ENCODE measurements at regions not wholly inside any gene's neighbourhood (a gene's known extent, or its start where the extent isn't known, plus 50 kb on each side); places are given as distances from the start of the nearest gene placed in this dataset.
"Not testable (repeated sequence)": the region's sequence is repeated elsewhere in the genome, so short reads cannot be mapped to it uniquely, and the experiment has no call there.

DNA sequence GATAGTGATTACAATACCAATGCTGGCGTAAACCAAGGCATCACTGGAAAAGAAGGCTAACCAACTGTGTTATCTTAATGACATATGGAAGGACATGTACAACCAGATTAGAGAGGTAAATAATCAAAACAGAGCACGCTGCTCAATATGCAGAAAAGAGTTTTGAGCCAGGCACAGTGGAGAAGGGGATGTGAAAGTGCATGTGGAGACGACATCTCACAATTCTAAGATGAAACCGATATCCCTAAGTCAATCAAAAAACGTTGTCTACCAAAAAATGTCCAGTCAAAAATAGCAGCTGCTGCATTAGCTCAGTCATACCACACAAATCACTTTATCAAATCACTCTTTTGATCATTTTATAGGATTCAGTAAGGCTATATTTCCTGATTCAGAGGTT, 116.3 kb upstream of the OLIG2 start:
- Histone ChIP-seq H3K27me3 (ENCODE audit: insufficient read depth, low read length) (no peaks in the 10 kb centered on the region), H3K4me3 (ENCODE audit: low read length) (no peak overlapping the region), H3K9me3 (ENCODE audit: low read depth, low read length) (no peaks in the 10 kb centered on the region), H3K4me1 (ENCODE audit: insufficient read depth, low read length) (peaks cover 3% of the 10 kb centered on the region)

DNA sequence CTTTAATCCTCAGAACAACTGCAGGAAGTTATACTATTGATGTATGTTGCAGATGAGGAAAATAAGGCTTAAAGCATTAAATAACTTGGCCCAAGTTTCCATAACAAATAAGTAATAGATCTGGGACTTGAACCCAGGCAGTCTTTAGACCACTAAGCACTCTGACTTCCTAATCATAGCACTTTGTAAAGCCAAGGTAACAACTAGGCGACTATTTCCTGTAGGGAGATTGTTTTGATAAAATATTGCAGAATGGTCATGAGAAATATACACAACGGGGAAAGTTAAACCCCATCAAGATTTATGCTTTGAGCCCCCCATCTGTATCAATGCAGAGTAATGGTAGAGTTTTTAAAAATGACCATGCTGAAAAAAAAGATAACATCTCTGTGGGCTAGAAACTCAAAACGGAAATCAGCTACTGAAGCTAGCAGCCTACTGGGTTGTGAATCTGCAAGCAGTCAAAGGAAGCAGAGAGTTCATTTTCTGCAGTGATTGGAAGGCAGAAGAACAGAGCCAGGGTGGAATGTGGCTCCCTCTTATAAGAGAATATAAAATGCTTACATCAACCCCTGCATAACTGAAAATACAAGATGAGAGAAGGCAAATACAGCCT, 111.2 kb upstream of the OLIG2 start:
- H3K4me1 ChIP-seq (ENCODE audit: insufficient read depth, low read length): peaks cover 6% of the 10 kb centered on the region
- no peak overlapping the region for H3K4me3 ChIP-seq (ENCODE audit: low read length)
- H3K27me3 ChIP-seq (ENCODE audit: insufficient read depth, low read length): no peaks in the 10 kb centered on the region
- no peaks in the 10 kb centered on the region for H3K9me3 ChIP-seq (ENCODE audit: low read depth, low read length)

DNA sequence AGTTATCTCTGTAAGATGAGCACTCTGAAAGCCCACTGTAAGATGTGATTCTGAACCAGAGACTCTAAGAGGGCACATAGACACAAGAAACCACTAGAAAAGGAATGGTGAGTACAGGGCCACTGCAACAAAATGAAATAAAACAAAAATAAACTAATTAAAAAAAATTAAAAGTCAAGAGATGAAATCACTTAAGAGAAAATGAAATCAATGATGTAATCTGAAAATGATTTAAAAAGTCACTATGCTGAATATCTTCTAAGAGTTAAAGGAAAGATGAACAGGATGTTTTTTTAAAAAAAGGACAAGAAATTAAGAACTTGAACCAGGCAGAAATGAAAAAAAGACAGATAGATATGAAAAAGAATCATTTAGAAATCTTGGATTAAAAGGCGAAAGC, 110.6 kb upstream of the OLIG2 start:
- no peaks in the 10 kb centered on the region for H3K27me3 ChIP-seq (ENCODE audit: insufficient read depth, low read length)
- H3K4me3 ChIP-seq (ENCODE audit: low read length): no peak overlapping the region
- H3K4me1 ChIP-seq (ENCODE audit: insufficient read depth, low read length): peaks cover 6% of the 10 kb centered on the region
- no peaks in the 10 kb centered on the region for H3K9me3 ChIP-seq (ENCODE audit: low read depth, low read length)

- H3K4me1 ChIP-seq (ENCODE audit: insufficient read depth, low read length): peaks cover 6% of the 10 kb centered on the region
- H3K9me3 ChIP-seq (ENCODE audit: low read depth, low read length): no peaks in the 10 kb centered on the region
- H3K27me3 ChIP-seq (ENCODE audit: insufficient read depth, low read length): no peaks in the 10 kb centered on the region
- H3K4me3 ChIP-seq (ENCODE audit: low read length): no peak overlapping the region
Observed at GRCh38 chr21:32916088-32916487, 109.6 kb upstream of the OLIG2 start.

GRCh38 chr21:32916522-32917099, 109.1 kb upstream of the OLIG2 start:
- no peaks in the 10 kb centered on the region for H3K27me3 ChIP-seq (ENCODE audit: insufficient read depth, low read length)
- no peaks in the 10 kb centered on the region for H3K9me3 ChIP-seq (ENCODE audit: low read depth, low read length)
- no peak overlapping the region for H3K4me3 ChIP-seq (ENCODE audit: low read length)
- peaks cover 6% of the 10 kb centered on the region for H3K4me1 ChIP-seq (ENCODE audit: insufficient read depth, low read length)

DNA sequence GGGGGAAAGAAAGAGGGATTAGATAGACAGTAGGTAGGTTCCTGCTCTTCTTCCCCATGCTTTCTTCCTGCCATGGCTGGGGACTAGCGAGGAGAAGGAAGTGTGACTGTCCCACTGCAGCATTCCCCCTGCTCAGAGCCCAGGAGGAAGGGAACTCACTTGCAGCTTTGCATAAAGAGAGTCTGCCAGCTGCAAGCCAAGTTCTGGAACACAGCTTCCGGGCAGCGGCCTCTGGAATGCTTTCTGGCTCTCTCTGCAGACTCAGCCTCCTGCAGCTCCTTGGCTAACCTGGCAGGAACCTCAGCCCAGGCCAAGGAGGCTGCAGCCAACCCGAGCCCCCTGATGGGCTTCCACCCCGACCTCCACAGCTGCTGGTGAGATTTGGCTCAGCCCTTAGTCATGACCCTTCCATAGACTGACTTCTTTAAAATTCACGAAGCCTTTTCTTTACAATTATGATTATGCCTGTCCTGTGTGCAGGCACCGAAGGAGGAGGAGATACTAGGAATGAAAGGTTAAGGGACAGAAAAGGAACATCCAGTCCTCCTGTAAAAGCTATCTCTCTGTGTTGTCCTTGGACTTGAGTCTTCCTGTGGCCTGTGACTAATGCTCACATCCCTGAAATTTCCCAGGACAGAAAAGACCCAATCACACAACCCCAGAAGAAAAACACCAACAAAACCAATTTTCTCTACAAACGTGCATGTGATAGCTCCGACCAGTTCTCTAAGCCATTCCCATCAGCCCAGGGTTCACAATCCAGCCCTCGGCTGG, 108.2 kb upstream of the OLIG2 start:
- no peaks in the 10 kb centered on the region for H3K27me3 ChIP-seq (ENCODE audit: insufficient read depth, low read length)
- H3K9me3 ChIP-seq (ENCODE audit: low read depth, low read length): no peaks in the 10 kb centered on the region
- H3K4me3 ChIP-seq (ENCODE audit: low read length): no peak overlapping the region
- H3K4me1 ChIP-seq (ENCODE audit: insufficient read depth, low read length): peaks cover 6% of the 10 kb centered on the region

- H3K9me3 ChIP-seq (ENCODE audit: low read depth, low read length): no peaks in the 10 kb centered on the region
- no peak overlapping the region for H3K4me3 ChIP-seq (ENCODE audit: low read length)
- H3K27me3 ChIP-seq (ENCODE audit: insufficient read depth, low read length): no peaks in the 10 kb centered on the region
- H3K4me1 ChIP-seq (ENCODE audit: insufficient read depth, low read length): peaks cover 6% of the 10 kb centered on the region
Observed at GRCh38 chr21:32918478-32919120, 107.1 kb upstream of the OLIG2 start.

- H3K9me3 ChIP-seq (ENCODE audit: low read depth, low read length): peaks cover 10% of the 10 kb centered on the region
- peaks cover 5% of the 10 kb centered on the region for H3K27me3 ChIP-seq (ENCODE audit: insufficient read depth, low read length)
- no peak overlapping the region for H3K4me3 ChIP-seq (ENCODE audit: low read length)
- peaks cover 3% of the 10 kb centered on the region for H3K4me1 ChIP-seq (ENCODE audit: insufficient read depth, low read length)
Observed at GRCh38 chr21:32920474-32920873, 105.3 kb upstream of the OLIG2 start.

DNA sequence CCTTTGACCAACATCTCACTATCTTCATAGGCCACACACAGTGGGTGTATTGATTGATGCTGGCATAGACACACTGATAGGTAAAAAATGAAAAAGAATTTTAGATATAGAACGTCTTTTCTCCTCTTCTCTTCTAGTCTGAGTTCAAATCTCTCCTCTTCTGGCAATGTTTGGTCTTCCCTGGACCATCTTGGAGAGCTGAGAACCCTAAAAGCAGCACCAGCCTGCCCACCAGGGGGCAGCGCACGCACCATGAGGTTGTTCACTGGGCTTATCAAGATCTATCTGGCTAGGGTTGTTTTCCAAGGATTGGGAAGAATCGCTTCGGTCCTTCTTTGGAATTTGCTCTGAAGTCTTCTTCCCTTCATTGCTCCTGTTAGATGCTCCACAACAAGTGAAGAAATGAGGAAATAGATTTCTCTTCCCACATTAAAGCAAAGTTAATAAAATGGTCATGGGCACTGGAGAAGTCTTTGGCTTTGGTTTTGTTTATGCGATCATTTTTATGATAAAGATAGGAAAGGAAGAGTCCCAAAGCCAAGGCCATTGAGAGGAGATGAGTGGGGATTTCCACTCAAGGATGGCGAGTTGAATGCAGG, 104.0 kb upstream of the OLIG2 start:
- peaks cover 5% of the 10 kb centered on the region for H3K27me3 ChIP-seq (ENCODE audit: insufficient read depth, low read length)
- peaks cover 19% of the 10 kb centered on the region for H3K9me3 ChIP-seq (ENCODE audit: low read depth, low read length)
- H3K4me1 ChIP-seq (ENCODE audit: insufficient read depth, low read length): peaks cover under 1% of the 10 kb centered on the region
- no peak overlapping the region for H3K4me3 ChIP-seq (ENCODE audit: low read length)

DNA sequence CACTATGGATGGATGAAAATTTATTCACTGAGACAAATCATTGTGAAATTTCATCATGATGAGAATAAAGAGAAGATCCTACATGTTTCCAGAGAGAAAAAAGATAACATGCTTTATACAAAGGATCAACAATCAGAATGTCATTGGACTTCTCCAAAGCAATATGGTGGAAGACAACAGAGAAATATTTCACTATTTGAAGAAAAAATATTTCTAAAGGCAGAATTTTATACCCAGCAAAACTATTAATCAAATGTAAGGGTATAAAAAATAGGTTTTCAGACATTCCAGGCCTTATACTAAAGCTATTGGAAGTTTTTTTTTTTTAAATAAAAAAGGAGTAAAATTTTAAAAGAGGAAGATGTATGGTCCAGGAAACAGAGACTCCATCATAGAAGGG, 100.6 kb upstream of the OLIG2 start:
- Histone ChIP-seq H3K9me3 (ENCODE audit: low read depth, low read length) (peaks cover 19% of the 10 kb centered on the region), H3K27me3 (ENCODE audit: insufficient read depth, low read length) (peaks cover 5% of the 10 kb centered on the region), H3K4me1 (ENCODE audit: insufficient read depth, low read length) (peaks cover under 1% of the 10 kb centered on the region), H3K4me3 (ENCODE audit: low read length) (no peak overlapping the region)

DNA sequence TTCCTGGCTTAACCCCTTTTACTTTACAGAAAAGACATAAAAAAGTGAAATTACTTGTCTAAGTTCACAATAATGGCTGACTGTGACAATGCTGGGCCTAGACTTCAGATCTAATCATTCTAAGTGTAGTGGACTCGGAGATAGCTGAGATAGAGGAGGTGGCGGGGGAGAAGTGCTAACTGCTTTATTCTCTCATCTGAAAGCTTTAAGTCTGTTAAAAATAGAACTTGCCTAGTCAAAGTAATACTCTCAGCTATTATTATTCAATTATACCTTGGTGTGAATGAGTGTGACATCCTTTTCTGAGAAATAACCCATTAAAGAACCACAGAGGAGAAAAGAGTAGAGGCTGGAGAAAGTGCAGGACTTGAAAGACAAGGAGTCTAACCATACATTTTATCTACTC, 96.1 kb upstream of the OLIG2 start:
- Histone ChIP-seq H3K9me3 (ENCODE audit: low read depth, low read length) (peaks cover 17% of the 10 kb centered on the region), H3K4me1 (ENCODE audit: insufficient read depth, low read length) (peaks cover 34% of the 10 kb centered on the region), H3K4me3 (ENCODE audit: low read length) (no peak overlapping the region), H3K27me3 (ENCODE audit: insufficient read depth, low read length) (peaks cover 3% of the 10 kb centered on the region)

DNA sequence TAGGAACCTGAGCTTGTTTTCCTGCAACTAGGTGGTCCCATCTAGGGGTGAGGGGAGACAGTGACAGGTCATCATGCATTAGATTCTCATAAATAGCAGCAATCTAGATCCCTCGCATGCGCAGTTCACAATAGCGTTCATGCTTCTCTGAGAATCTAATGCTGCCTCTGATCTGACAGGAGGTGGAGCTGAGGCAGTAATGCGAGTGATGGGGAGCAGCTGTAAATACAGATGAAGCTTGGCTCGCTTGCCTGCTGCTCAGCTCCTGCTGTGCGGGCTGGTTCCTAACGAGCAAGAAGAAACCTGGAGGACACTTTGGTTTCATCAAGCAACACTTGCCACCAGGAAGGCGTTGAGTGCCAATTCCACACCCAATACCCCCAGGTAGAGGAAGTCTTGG, 95.1 kb upstream of the OLIG2 start:
- Histone ChIP-seq H3K4me1 (ENCODE audit: insufficient read depth, low read length) (peaks cover 34% of the 10 kb centered on the region), H3K9me3 (ENCODE audit: low read depth, low read length) (peaks cover 7% of the 10 kb centered on the region), H3K27me3 (ENCODE audit: insufficient read depth, low read length) (no peaks in the 10 kb centered on the region), H3K4me3 (ENCODE audit: low read length) (no peak overlapping the region)

GRCh38 chr21:32934068-32934467, 91.7 kb upstream of the OLIG2 start:
- H3K27me3 ChIP-seq (ENCODE audit: insufficient read depth, low read length); H3K9me3 ChIP-seq (ENCODE audit: low read depth, low read length); H3K4me3 ChIP-seq (ENCODE audit: low read length): not testable (repeated sequence)
- peaks cover 34% of the 10 kb centered on the region for H3K4me1 ChIP-seq (ENCODE audit: insufficient read depth, low read length)

DNA sequence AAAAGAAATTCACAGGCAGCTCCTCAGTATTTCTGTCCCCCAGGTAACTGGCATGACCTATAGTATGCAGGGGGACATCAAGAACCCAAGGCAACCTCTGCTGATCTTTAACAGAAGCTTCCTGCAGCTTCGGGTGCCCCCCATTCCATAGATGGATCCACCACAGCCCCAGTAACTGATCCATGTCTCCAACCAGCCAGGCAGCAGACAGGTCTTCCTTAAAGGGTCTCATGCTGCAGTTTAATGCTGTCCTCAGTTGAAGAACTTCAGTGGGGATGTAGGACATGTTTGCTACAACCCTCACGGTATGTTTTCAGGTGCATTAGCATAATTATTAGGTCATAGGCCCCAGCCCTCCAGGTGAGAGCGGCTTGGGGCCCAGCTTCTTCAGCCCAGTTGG, 90.9 kb upstream of the OLIG2 start:
- Histone ChIP-seq H3K4me1 (ENCODE audit: insufficient read depth, low read length) (peaks cover 34% of the 10 kb centered on the region), H3K27me3 (ENCODE audit: insufficient read depth, low read length) (no peaks in the 10 kb centered on the region), H3K9me3 (ENCODE audit: low read depth, low read length) (no peaks in the 10 kb centered on the region), H3K4me3 (ENCODE audit: low read length) (no peak overlapping the region)

Measured in mononuclear cell (primary cell).